Esophagus muscularis mucosa (tissue), 4 donors: ENCODE measurements at regions not wholly inside any gene's neighbourhood (a gene's known extent, or its start where the extent isn't known, plus 50 kb on each side); places are given as distances from the start of the nearest gene placed in this dataset.

Experiments
- DNase-seq: peaks from one replicate; pipeline ENCODE4 v3.0.0-alpha.2; 2017; ENCODE audit errors: extremely low spot score
- H3K27ac ChIP-seq, 4 donors: fragments of 200-600 bp; sonication (generic); replicated peaks in 1 of 4; 1 replicate in 3 of 4; 2 replicates in 1 of 4; pipeline ENCODE4 v1.5.1; 2016 to 2019; ENCODE audit warnings: mild to moderate bottlenecking in 1 of 4
- H3K27me3 ChIP-seq, 4 donors: fragments of 200-600 bp; sonication (generic); one replicate each; pipeline versions ENCODE4 v1.5.1 to v1.6.0; 2016 to 2019
- H3K36me3 ChIP-seq, 4 donors: fragments of 200-600 bp; sonication (generic); one replicate each; pipeline ENCODE4 v1.5.1; 2016 to 2019
- H3K4me1 ChIP-seq, 4 donors: fragments of 200-600 bp; sonication (generic); one replicate each; pipeline ENCODE4 v1.5.1; 2016 to 2019
- H3K4me3 ChIP-seq, 4 donors: fragments of 200-600 bp; sonication (generic); 1 replicate in 2 of 4; 2 replicates in 2 of 4; pipeline ENCODE4 v1.5.1; 2016 to 2019; ENCODE audit warnings: mild to moderate bottlenecking in 4 of 4, moderate library complexity in 1 of 4
- H3K9me3 ChIP-seq, 4 donors: fragments of 200-600 bp; sonication (generic); 1 replicate in 3 of 4; 2 replicates in 1 of 4; pipeline ENCODE4 v1.5.1; 2016 to 2019
- EP300 ChIP-seq: sonication (generic); formaldehyde crosslinking; IDR thresholded peaks from one replicate; pipeline ENCODE4 v1.6.1; 2017; ENCODE audit warnings: antibody characterized with exemption
- POLR2A ChIP-seq: fragments of 450-650 bp; IDR thresholded peaks from one replicate; pipeline ENCODE4 v1.6.1; 2017; ENCODE audit warnings: antibody characterized with exemption, moderate library complexity, mild to moderate bottlenecking, low read depth
- POLR2AphosphoS5 ChIP-seq, 2 donors: sonication (generic); formaldehyde crosslinking; IDR thresholded peaks; one replicate each; pipeline ENCODE4 v1.6.1; 2017; ENCODE audit warnings: antibody characterized with exemption in 2 of 2
- WGBS: methylation state at CpG from one replicate; pipeline ENCODE4 v1.1.5; 2018; 5-methylcytosine and 5-hydroxymethylcytosine counted together
- intact Hi-C: fragments of 100-400 bp; cut with DNase I; formaldehyde crosslinking; loops from one replicate; pipeline ENCODE4 v1.15.1; 2023
- TF ChIP-seq, protein P1 (sequence below), 3 experiments: fragments of 200-600 bp in 2 of 3; fragments of 450-650 bp in 1 of 3; sonication (generic) in 2 of 3; IDR thresholded peaks; one replicate each; pipeline ENCODE4 v1.5.1; 2017 to 2019; ENCODE audit warnings: antibody characterized with exemption in 3 of 3, mild to moderate bottlenecking in 2 of 3, moderate library complexity in 1 of 3

DNA sequence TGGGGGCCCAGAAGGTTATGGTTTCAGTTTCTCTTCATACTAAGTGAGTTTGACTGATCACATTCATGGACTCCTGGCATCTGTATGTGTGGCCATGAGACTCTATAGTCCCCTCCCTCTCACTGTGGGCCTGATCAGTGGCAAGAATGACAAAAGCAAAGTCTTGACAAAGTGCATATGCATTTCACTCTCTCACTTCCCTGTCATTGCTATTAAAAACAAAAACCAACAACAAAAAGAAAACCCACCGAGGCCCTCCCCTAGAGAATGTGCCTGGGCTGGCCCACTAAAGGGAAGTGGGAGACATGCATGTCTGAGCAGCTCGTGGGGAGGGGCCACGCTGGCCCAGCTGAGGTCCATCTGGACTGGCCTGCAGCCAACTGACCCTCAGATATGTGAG, 600.1 kb upstream of the RAB6C start:
- DNase-seq: no peak
- intact Hi-C loops: no loop called here
- H3K27me3 ChIP-seq: no peaks in the 10 kb centered on the region
- H3K9me3 ChIP-seq: peaks cover 0 to 12% (median 0%) of the 10 kb centered on the region in 4 donors
- no peak overlapping the region for H3K4me3 ChIP-seq
- H3K27ac ChIP-seq: no peak overlapping the region
- no peaks in the 10 kb centered on the region for H3K36me3 ChIP-seq
- no peak for TF ChIP-seq POLR2AphosphoS5 (IDR thresholded peaks at IDR 0.05)
- TF ChIP-seq POLR2A: no peak
- TF ChIP-seq, protein P1, sequence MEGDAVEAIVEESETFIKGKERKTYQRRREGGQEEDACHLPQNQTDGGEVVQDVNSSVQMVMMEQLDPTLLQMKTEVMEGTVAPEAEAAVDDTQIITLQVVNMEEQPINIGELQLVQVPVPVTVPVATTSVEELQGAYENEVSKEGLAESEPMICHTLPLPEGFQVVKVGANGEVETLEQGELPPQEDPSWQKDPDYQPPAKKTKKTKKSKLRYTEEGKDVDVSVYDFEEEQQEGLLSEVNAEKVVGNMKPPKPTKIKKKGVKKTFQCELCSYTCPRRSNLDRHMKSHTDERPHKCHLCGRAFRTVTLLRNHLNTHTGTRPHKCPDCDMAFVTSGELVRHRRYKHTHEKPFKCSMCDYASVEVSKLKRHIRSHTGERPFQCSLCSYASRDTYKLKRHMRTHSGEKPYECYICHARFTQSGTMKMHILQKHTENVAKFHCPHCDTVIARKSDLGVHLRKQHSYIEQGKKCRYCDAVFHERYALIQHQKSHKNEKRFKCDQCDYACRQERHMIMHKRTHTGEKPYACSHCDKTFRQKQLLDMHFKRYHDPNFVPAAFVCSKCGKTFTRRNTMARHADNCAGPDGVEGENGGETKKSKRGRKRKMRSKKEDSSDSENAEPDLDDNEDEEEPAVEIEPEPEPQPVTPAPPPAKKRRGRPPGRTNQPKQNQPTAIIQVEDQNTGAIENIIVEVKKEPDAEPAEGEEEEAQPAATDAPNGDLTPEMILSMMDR (IDR thresholded peaks at IDR 0.05): no peak
- TF ChIP-seq EP300: no peak
- WGBS: 34% methylated on average over 3 of the region's 3 CpGs
- no peaks in the 10 kb centered on the region for H3K4me1 ChIP-seq

DNA sequence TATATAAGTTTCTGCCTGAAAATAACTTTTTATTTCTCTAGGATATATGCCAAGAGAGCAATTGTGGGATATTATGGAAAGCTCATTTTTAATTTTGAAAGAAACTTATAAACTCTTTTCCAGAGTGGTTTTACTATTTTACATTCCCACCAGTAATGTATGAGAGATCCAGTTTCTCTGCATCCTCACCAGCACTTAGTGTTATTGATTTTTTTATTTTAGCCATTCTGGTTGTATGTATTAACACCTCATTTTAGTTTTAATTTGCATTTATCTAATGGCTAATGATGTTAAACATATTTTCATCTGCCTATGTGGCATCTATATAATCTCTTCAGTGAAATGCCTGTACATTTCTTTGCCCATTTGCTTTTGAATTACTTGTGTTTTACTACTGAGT, 597.7 kb upstream of the RAB6C start:
- H3K9me3 ChIP-seq: peaks cover 0 to 12% (median 0%) of the 10 kb centered on the region in 4 donors
- H3K4me3 ChIP-seq: no peak overlapping the region
- intact Hi-C loops: no loop called here
- no peak for DNase-seq
- TF ChIP-seq, protein P1 (IDR thresholded peaks at IDR 0.05): no peak
- TF ChIP-seq POLR2AphosphoS5 (IDR thresholded peaks at IDR 0.05): no peak
- no peak for TF ChIP-seq EP300
- no peak for TF ChIP-seq POLR2A
- H3K4me1 ChIP-seq: no peaks in the 10 kb centered on the region
- H3K27me3 ChIP-seq: no peaks in the 10 kb centered on the region
- no peak overlapping the region for H3K27ac ChIP-seq
- no peaks in the 10 kb centered on the region for H3K36me3 ChIP-seq

DNA sequence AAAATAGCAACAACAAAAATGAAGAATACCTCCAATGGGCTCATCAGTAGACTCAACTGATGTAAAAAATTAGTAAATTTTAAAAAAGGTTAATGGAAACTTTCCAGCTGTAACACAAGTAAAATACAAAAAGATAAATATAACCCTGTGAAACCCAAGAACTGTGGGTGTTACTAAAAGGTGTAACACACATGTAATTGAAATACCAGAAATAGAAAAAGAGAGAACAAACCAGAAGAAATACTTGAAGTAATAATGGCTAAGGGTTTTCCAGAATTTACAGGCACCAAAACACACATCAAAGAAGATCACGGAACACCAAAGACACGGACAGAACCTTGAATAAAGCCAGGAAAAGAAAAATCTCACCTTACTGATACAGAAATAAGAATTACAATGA, 590.6 kb upstream of the RAB6C start:
- TF ChIP-seq POLR2AphosphoS5 (IDR thresholded peaks at IDR 0.05) (no peak), POLR2A (no peak), EP300 (no peak)
- TF ChIP-seq, protein P1 (IDR thresholded peaks at IDR 0.05): no peak
- Histone ChIP-seq H3K9me3 (no peaks in the 10 kb centered on the region), H3K4me3 (no peak overlapping the region), H3K4me1 (no peaks in the 10 kb centered on the region), H3K27me3 (no peaks in the 10 kb centered on the region), H3K36me3 (no peaks in the 10 kb centered on the region), H3K27ac (no peak overlapping the region)
- WGBS: 83% methylated on average over 2 of the region's 2 CpGs
- intact Hi-C loops: no loop called here
- no peak for DNase-seq

DNA sequence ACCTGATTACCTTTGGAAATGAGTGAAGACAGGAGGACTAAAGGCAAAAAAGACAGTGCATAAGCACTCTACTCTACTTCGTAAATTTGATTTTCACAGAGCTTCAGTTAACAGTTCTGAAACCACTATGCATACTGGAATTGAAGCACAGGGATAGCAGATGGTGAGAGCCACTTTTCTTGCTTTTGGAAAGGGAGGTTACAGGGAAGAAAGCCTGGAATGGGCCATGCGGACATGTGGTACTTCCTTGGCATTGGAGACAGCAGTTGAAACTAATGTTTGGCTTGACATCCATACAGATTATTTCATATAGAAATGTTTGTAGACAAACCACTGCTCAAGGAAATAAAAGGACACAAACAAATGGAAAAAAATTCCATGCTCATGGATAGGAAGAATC, 585.6 kb upstream of the RAB6C start:
- no peak overlapping the region for H3K27ac ChIP-seq
- H3K27me3 ChIP-seq: no peaks in the 10 kb centered on the region
- H3K4me1 ChIP-seq: no peaks in the 10 kb centered on the region
- H3K9me3 ChIP-seq: no peaks in the 10 kb centered on the region
- no peak overlapping the region for H3K4me3 ChIP-seq
- no peaks in the 10 kb centered on the region for H3K36me3 ChIP-seq
- no peak for DNase-seq
- intact Hi-C loops: no loop called here
- 97% methylated on average over 2 of the region's 2 CpGs for WGBS
- TF ChIP-seq EP300 (no peak), POLR2A (no peak), POLR2AphosphoS5 (IDR thresholded peaks at IDR 0.05) (no peak)
- TF ChIP-seq, protein P1 (IDR thresholded peaks at IDR 0.05): no peak

DNA sequence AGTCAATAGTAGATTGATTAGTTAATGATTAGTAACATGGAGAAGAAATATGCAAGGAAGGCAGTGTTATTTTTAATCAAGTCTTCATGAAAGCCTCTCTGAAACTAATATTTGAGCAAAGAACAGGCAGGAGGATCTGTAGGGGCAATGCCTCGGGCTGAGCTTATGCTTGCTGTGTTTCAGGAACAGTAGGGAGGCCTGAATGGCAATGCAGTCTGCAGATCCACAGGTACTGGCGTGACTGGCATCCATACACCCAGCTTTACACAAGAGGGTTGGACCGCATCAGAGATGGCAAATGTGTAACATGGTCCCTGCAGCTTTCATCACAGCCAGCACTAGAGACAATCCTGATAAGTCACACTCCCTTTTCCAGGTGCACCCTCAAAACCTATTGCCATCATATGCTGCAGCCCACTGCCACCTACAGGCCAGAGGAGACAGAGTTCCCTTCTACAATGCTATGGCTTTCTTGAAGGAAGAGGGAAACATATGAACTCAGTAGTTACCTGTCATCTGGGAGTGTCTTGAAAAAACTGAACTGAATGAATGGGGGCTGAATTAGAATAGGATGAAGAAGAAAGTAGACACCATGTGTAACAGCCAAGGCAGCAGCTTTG, 582.4 kb upstream of the RAB6C start:
- no peak for TF ChIP-seq POLR2A
- TF ChIP-seq EP300: no peak
- TF ChIP-seq, protein P1 (IDR thresholded peaks at IDR 0.05): peak; percentile 64 to 70 (median 64)
- H3K4me1 ChIP-seq: no peaks in the 10 kb centered on the region
- intact Hi-C loops: loop anchor here (5.0 kb wide), 1 partner anchor 660 kb away; no protein-coding TSS in a partner anchor
- 62% methylated on average over 3 of the region's 3 CpGs for WGBS
- H3K27ac ChIP-seq: no peak overlapping the region
- no peak overlapping the region for H3K4me3 ChIP-seq
- DNase-seq: no peak
- H3K9me3 ChIP-seq: no peaks in the 10 kb centered on the region
- no peaks in the 10 kb centered on the region for H3K36me3 ChIP-seq
- no peaks in the 10 kb centered on the region for H3K27me3 ChIP-seq
